ENCODE measurements at regions not wholly inside any gene's neighbourhood (a gene's known extent, or its start where the extent isn't known, plus 50 kb on each side); places are given as distances from the start of the nearest gene placed in this dataset.

GRCh38 chr20:11748436-11748835, 169.3 kb upstream of the BTBD3 start:
- TF ChIP-seq POLR2A (IDR thresholded peaks at IDR 0.05; ENCODE audit: low read depth, low read length) = no peak
- TF ChIP-seq SPI1 (IDR thresholded peaks at IDR 0.05; ENCODE audit: low read depth, low read length) = no peak
- TF ChIP-seq POLR2AphosphoS5 (IDR thresholded peaks at IDR 0.05; ENCODE audit: low read depth, low read length) = no peak
- TF ChIP-seq POU2F2 (IDR thresholded peaks at IDR 0.05; ENCODE audit: low read depth, low read length) = no peak
- no peak for TF ChIP-seq TAF1 (IDR thresholded peaks at IDR 0.05; ENCODE audit: low read depth, low read length)
